ENCODE measurements at regions not wholly inside any gene's neighbourhood (a gene's known extent, or its start where the extent isn't known, plus 50 kb on each side); places are given as distances from the start of the nearest gene placed in this dataset.

- no peaks in the 10 kb centered on the region for H4K20me1 ChIP-seq (ENCODE audit: insufficient read depth)
- H3K9me3 ChIP-seq (ENCODE audit: control insufficient read depth in 1 of 2, insufficient read depth in 1 of 2, low read depth in 1 of 2, low read length in 2 of 2): no peaks in the 10 kb centered on the region
- DNase-seq (ENCODE audit: low read depth, low spot score): no peak
- H3K9me2 ChIP-seq (ENCODE audit: insufficient read depth): no peaks in the 10 kb centered on the region
- H3K4me1 ChIP-seq (ENCODE audit: control insufficient read depth in 1 of 2, insufficient read depth in 2 of 2, low read length in 2 of 2): no peaks in the 10 kb centered on the region
- CTCF ChIA-PET: no interaction called here
- H3K36me3 ChIP-seq (ENCODE audit: control insufficient read depth in 1 of 2, insufficient read depth in 2 of 2, low read length in 2 of 2): no peaks in the 10 kb centered on the region
- TF ChIP-seq YY1 (IDR thresholded peaks at IDR 0.05; ENCODE audit: extremely low read depth, insufficient replicate concordance, low read depth, low read length): no peak
- no peak for TF ChIP-seq EZH2 (IDR thresholded peaks at IDR 0.05)
- no peak for TF ChIP-seq CTCF (IDR thresholded peaks at IDR 0.05 in 2 of 3, conservative IDR thresholded peaks at IDR 0.05 in 1 of 3; ENCODE audit: borderline replicate concordance in 1 of 3, insufficient read depth in 1 of 3, low read depth in 2 of 3, low read length in 2 of 3)
- TF ChIP-seq REST (IDR thresholded peaks at IDR 0.05; ENCODE audit: low read depth): no peak
- TF ChIP-seq POLR2A (IDR thresholded peaks at IDR 0.05; ENCODE audit: borderline replicate concordance, extremely low read depth, insufficient read depth, insufficient read length): no peak
- no peak for TF ChIP-seq POLR2AphosphoS5 (IDR thresholded peaks at IDR 0.05; ENCODE audit: low read depth, low read length)
- no peak for TF ChIP-seq MAX (IDR thresholded peaks at IDR 0.05)
- TF ChIP-seq EGR1 (IDR thresholded peaks at IDR 0.05; ENCODE audit: low read depth): no peak
- no peak for TF ChIP-seq SP1 (IDR thresholded peaks at IDR 0.05; ENCODE audit: low read depth)
- TF ChIP-seq JUND (IDR thresholded peaks at IDR 0.05): no peak
- no peak overlapping the region for H2AFZ ChIP-seq (ENCODE audit: low read depth, low read length, poor library complexity, severe bottlenecking)
- H3K27ac ChIP-seq (ENCODE audit: low read depth, low read length): no peak overlapping the region
- BruUV-seq (replicated peaks): no TSS peak
- ATAC-seq: no peak
- RAD21 ChIA-PET (ENCODE audit: low non-redundant PET in 1 of 2, low total read pairs in 2 of 2, uncharacterized antibody in 2 of 2, unreplicated experiment in 2 of 2): no interaction called here
- H3K9ac ChIP-seq (ENCODE audit: low read length): no peak overlapping the region
- intact Hi-C loops (cut with micrococcal nuclease): no loop called here
- POLR2A ChIA-PET: no interaction called here
- no peaks in the 10 kb centered on the region for H3K79me2 ChIP-seq (ENCODE audit: insufficient read depth, low read length)
- H3K4me2 ChIP-seq (ENCODE audit: low read length): no peak overlapping the region
- no peaks in the 10 kb centered on the region for H3K27me3 ChIP-seq (ENCODE audit: insufficient read depth, low read length)
- no peak overlapping the region for H3K4me3 ChIP-seq (replicated peaks in 1 of 2; ENCODE audit: low read depth in 1 of 2, low read length in 2 of 2)
Measured at GRCh38 chr3:162125790-162126189, 629.2 kb downstream of the OTOL1 start.

Measured in HCT116 (cell line).